ENCODE measurements at regions not wholly inside any gene's neighbourhood (a gene's known extent, or its start where the extent isn't known, plus 50 kb on each side); places are given as distances from the start of the nearest gene placed in this dataset.
A peak's percentile ranks its signal among the peaks of the same experiment; 100 is the strongest.

DNA sequence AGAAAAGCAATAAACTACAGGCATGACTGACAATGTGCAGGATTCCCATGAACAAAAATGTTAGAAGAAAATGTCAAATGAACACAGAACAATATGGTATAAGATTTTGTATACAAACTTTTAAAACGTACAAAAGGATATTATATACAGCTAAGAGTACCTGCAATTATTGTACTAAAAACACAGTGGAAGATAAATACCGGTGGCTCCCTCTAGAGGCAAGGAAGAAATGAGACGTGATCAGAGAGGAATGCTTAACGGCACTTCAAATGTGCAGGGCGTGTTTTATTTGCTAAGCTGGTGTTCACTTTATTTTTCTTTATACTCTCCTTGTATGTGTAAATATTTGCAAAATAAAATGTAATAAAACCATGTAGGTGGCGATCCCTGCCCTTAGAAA is 191.8 kb upstream of the SAMSN1 start:
- no peaks in the 10 kb centered on the region for H3K27me3 ChIP-seq
- no peaks in the 10 kb centered on the region for H3K36me3 ChIP-seq
- H3K79me2 ChIP-seq (ENCODE audit: low read depth): no peaks in the 10 kb centered on the region
- no peak overlapping the region for H2AFZ ChIP-seq (replicated peaks)
- no peak overlapping the region for H3K4me3 ChIP-seq
- Mint-ChIP-seq H3K27ac (no peak overlapping the region), H3K4me3 (no peak overlapping the region), H3K4me1 (no peaks in the 10 kb centered on the region), H3K9me3 (no peaks in the 10 kb centered on the region), H3K27me3 (ENCODE audit: insufficient read depth, low read depth) (no peaks in the 10 kb centered on the region), H3K36me3 (no peaks in the 10 kb centered on the region)
- H3K4me1 ChIP-seq: no peaks in the 10 kb centered on the region
- no peak overlapping the region for H3K27ac ChIP-seq
- peak; percentile 44 for DNase-seq (ENCODE audit: low spot score)
- no peak overlapping the region for H3K9ac ChIP-seq
- H3K4me2 ChIP-seq: no peak overlapping the region
- H3F3A ChIP-seq (ENCODE audit: low read depth): no peaks in the 10 kb centered on the region
- no peaks in the 10 kb centered on the region for H3K9me3 ChIP-seq (ENCODE audit: low read depth)
- no peaks in the 10 kb centered on the region for H4K20me1 ChIP-seq (ENCODE audit: low read depth)
- TF ChIP-seq EZH2 (IDR thresholded peaks at IDR 0.05): no peak
- no peak for TF ChIP-seq EZH2phosphoT487 (IDR thresholded peaks at IDR 0.05)
- TF ChIP-seq, protein P1, sequence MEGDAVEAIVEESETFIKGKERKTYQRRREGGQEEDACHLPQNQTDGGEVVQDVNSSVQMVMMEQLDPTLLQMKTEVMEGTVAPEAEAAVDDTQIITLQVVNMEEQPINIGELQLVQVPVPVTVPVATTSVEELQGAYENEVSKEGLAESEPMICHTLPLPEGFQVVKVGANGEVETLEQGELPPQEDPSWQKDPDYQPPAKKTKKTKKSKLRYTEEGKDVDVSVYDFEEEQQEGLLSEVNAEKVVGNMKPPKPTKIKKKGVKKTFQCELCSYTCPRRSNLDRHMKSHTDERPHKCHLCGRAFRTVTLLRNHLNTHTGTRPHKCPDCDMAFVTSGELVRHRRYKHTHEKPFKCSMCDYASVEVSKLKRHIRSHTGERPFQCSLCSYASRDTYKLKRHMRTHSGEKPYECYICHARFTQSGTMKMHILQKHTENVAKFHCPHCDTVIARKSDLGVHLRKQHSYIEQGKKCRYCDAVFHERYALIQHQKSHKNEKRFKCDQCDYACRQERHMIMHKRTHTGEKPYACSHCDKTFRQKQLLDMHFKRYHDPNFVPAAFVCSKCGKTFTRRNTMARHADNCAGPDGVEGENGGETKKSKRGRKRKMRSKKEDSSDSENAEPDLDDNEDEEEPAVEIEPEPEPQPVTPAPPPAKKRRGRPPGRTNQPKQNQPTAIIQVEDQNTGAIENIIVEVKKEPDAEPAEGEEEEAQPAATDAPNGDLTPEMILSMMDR (IDR thresholded peaks at IDR 0.05): peak; percentile 83

DNA sequence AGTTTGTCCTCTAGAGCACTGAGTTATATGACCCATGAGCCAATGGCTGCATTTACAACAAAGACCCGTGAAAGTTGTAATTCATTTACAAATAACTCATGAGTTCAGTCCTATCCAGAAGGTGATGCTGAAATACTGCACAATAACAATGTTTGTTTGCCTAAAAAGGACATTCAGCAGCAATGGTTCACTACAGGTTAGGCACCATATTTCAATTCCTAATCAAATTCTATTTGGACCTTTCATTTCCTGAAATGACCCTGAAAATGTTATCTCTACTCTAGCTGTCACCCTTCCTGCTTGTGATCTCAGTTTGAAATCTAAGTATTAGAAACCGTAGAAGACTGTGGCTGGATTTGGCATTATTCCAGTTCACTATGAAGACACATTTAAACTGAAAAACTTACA is 191.2 kb upstream of the SAMSN1 start:
- no peak overlapping the region for H3K9ac ChIP-seq
- H3K4me1 ChIP-seq: no peaks in the 10 kb centered on the region
- no peaks in the 10 kb centered on the region for H3K79me2 ChIP-seq (ENCODE audit: low read depth)
- Mint-ChIP-seq H3K4me1 (no peaks in the 10 kb centered on the region), H3K9me3 (no peaks in the 10 kb centered on the region), H3K36me3 (no peaks in the 10 kb centered on the region), H3K27ac (no peak overlapping the region), H3K4me3 (no peak overlapping the region), H3K27me3 (ENCODE audit: insufficient read depth, low read depth) (no peaks in the 10 kb centered on the region)
- no peak overlapping the region for H3K4me3 ChIP-seq
- DNase-seq (ENCODE audit: low spot score): no peak
- no peaks in the 10 kb centered on the region for H3F3A ChIP-seq (ENCODE audit: low read depth)
- no peaks in the 10 kb centered on the region for H4K20me1 ChIP-seq (ENCODE audit: low read depth)
- H3K4me2 ChIP-seq: no peak overlapping the region
- no peaks in the 10 kb centered on the region for H3K9me3 ChIP-seq (ENCODE audit: low read depth)
- H3K27ac ChIP-seq: no peak overlapping the region
- no peak overlapping the region for H2AFZ ChIP-seq (replicated peaks)
- TF ChIP-seq EZH2phosphoT487 (IDR thresholded peaks at IDR 0.05) (no peak), EZH2 (IDR thresholded peaks at IDR 0.05) (no peak)
- TF ChIP-seq, protein P1 (IDR thresholded peaks at IDR 0.05): no peak
- H3K36me3 ChIP-seq: no peaks in the 10 kb centered on the region
- H3K27me3 ChIP-seq: no peaks in the 10 kb centered on the region

DNA sequence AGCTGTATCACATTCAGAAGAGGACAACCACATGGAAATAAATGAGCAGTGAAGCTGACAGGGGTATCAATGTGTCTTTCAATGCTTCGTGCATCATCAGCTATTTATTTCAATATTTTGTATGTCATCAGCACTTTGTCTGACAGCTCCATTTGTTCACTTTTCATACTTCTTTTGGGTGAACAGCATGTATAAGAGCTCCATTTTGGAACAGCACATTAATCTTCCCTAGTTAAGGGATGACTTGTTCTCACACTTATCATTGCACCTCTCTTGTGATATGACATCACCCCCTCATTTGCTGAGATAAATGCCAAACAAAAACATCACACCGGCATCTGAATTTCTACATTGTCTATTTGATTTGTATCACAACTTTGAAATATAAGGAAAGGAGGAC is 190.6 kb upstream of the SAMSN1 start:
- no peaks in the 10 kb centered on the region for H3K27me3 ChIP-seq
- no peak overlapping the region for H2AFZ ChIP-seq (replicated peaks)
- H3K4me3 ChIP-seq: no peak overlapping the region
- Mint-ChIP-seq H3K9me3 (no peaks in the 10 kb centered on the region), H3K4me1 (no peaks in the 10 kb centered on the region), H3K27ac (no peak overlapping the region), H3K4me3 (no peak overlapping the region), H3K36me3 (no peaks in the 10 kb centered on the region), H3K27me3 (ENCODE audit: insufficient read depth, low read depth) (no peaks in the 10 kb centered on the region)
- no peaks in the 10 kb centered on the region for H3F3A ChIP-seq (ENCODE audit: low read depth)
- no peaks in the 10 kb centered on the region for H4K20me1 ChIP-seq (ENCODE audit: low read depth)
- no peaks in the 10 kb centered on the region for H3K79me2 ChIP-seq (ENCODE audit: low read depth)
- TF ChIP-seq EZH2 (IDR thresholded peaks at IDR 0.05) (no peak), EZH2phosphoT487 (IDR thresholded peaks at IDR 0.05) (no peak)
- TF ChIP-seq, protein P1 (IDR thresholded peaks at IDR 0.05): no peak
- DNase-seq (ENCODE audit: low spot score): no peak
- H3K4me1 ChIP-seq: no peaks in the 10 kb centered on the region
- H3K27ac ChIP-seq: no peak overlapping the region
- H3K9ac ChIP-seq: no peak overlapping the region
- no peaks in the 10 kb centered on the region for H3K9me3 ChIP-seq (ENCODE audit: low read depth)
- no peak overlapping the region for H3K4me2 ChIP-seq
- no peaks in the 10 kb centered on the region for H3K36me3 ChIP-seq

DNA sequence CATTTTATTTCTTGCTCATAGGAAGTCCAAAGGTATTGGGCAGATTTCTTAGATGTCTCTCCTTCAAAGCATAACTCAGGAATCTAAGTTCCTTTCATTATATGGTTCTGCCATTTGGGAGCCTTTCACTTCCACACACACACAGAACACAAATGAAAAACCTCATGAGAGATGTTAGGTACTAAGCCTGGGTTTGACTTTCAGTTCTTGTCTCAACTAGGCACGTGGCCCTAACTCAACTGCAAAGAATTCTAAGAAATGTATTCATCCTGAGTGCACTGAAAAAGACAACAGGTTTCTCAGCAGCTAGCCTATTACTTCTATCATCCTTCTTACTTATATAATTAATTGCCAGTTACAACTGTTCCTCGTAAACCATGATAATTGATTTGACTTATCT is 190.0 kb upstream of the SAMSN1 start:
- TF ChIP-seq EZH2 (IDR thresholded peaks at IDR 0.05) (no peak), EZH2phosphoT487 (IDR thresholded peaks at IDR 0.05) (no peak)
- TF ChIP-seq, protein P1 (IDR thresholded peaks at IDR 0.05): no peak
- Mint-ChIP-seq H3K27me3 (ENCODE audit: insufficient read depth, low read depth) (no peaks in the 10 kb centered on the region), H3K4me3 (no peak overlapping the region), H3K9me3 (no peaks in the 10 kb centered on the region), H3K36me3 (no peaks in the 10 kb centered on the region), H3K4me1 (no peaks in the 10 kb centered on the region), H3K27ac (no peak overlapping the region)
- Histone ChIP-seq H3K27me3 (no peaks in the 10 kb centered on the region), H3K9me3 (ENCODE audit: low read depth) (no peaks in the 10 kb centered on the region), H3K79me2 (ENCODE audit: low read depth) (no peaks in the 10 kb centered on the region), H3K4me3 (no peak overlapping the region), H3K4me2 (no peak overlapping the region), H4K20me1 (ENCODE audit: low read depth) (no peaks in the 10 kb centered on the region), H3K9ac (no peak overlapping the region), H3K36me3 (no peaks in the 10 kb centered on the region), H3K4me1 (no peaks in the 10 kb centered on the region), H3K27ac (no peak overlapping the region), H3F3A (ENCODE audit: low read depth) (no peaks in the 10 kb centered on the region), H2AFZ (replicated peaks) (no peak overlapping the region)
- DNase-seq (ENCODE audit: low spot score): no peak
